Thyroid gland (tissue), 4 donors: ENCODE measurements at regions not wholly inside any gene's neighbourhood (a gene's known extent, or its start where the extent isn't known, plus 50 kb on each side); places are given as distances from the start of the nearest gene placed in this dataset.

Source experiments
- POLR2A ChIP-seq, 2 donors: fragments of 450-650 bp; IDR thresholded peaks; one replicate each; pipeline ENCODE4 v1.6.1; 2017; ENCODE audit warnings: antibody characterized with exemption in 2 of 2, mild to moderate bottlenecking in 2 of 2, moderate library complexity in 1 of 2
- TF ChIP-seq, protein P1 (sequence below), 6 experiments: fragments of 200-600 bp in 3 of 6; fragments of 450-650 bp in 3 of 6; sonication (generic) in 3 of 6; IDR thresholded peaks; one replicate each; pipeline ENCODE4 v1.5.1; 2016 to 2019; ENCODE audit warnings: antibody characterized with exemption in 6 of 6, mild to moderate bottlenecking in 2 of 6, inconsistent platforms in 1 of 6, moderate library complexity in 1 of 6

DNA sequence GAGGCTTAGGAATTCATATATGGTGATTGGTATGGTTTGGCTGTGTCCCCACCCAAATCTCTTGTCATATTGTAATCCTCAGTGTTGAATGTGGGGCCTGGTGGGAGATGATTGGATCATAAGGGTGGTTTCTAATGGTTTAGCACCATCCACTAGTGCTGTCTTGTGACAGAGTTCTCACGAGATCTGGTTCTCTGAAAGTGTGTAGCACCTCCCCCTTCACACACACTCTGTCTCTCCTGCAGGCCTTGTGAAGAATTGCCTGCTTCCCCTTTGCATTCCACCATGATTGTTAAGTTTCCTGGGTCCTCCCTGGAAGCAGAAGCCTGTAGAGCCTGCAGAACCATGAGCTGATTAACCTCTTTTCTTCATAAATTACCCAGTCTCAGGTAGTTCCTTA lies 135.8 kb upstream of the FAT1 start:
- TF ChIP-seq, protein P1, sequence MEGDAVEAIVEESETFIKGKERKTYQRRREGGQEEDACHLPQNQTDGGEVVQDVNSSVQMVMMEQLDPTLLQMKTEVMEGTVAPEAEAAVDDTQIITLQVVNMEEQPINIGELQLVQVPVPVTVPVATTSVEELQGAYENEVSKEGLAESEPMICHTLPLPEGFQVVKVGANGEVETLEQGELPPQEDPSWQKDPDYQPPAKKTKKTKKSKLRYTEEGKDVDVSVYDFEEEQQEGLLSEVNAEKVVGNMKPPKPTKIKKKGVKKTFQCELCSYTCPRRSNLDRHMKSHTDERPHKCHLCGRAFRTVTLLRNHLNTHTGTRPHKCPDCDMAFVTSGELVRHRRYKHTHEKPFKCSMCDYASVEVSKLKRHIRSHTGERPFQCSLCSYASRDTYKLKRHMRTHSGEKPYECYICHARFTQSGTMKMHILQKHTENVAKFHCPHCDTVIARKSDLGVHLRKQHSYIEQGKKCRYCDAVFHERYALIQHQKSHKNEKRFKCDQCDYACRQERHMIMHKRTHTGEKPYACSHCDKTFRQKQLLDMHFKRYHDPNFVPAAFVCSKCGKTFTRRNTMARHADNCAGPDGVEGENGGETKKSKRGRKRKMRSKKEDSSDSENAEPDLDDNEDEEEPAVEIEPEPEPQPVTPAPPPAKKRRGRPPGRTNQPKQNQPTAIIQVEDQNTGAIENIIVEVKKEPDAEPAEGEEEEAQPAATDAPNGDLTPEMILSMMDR (IDR thresholded peaks at IDR 0.05) = no peak
- TF ChIP-seq POLR2A (IDR thresholded peaks at IDR 0.05) = no peak
